T-helper 2 cell treated with Interferon-gamma antibody and Interleukin-4, amounts not matched to agents 5 μg/mL and 100 μg/mL, for 36 hours (primary cell): ENCODE measurements at regions not wholly inside any gene's neighbourhood (a gene's known extent, or its start where the extent isn't known, plus 50 kb on each side); places are given as distances from the start of the nearest gene placed in this dataset.
"Not testable (repeated sequence)": the region's sequence is repeated elsewhere in the genome, so short reads cannot be mapped to it uniquely, and the experiment has no call there.

ENCODE experiments used
- DNase-seq: peaks from one replicate; pipeline ENCODE4 v3.0.0; 2021; ENCODE audit warnings: low spot score
- H3K27ac Mint-ChIP-seq: one replicate; pipeline ENCODE4 v1.8.0; 2021; ENCODE audit warnings: mild to moderate bottlenecking, mixed read lengths
- H3K27me3 Mint-ChIP-seq: one replicate; pipeline ENCODE4 v1.8.0; 2021; ENCODE audit warnings: low read depth, mixed read lengths
- H3K36me3 Mint-ChIP-seq: one replicate; pipeline ENCODE4 v1.8.0; 2021; ENCODE audit warnings: low read depth, mixed read lengths
- H3K4me1 Mint-ChIP-seq: one replicate; pipeline ENCODE4 v1.8.0; 2021; ENCODE audit warnings: low read depth, mixed read lengths
- H3K4me3 Mint-ChIP-seq: one replicate; pipeline ENCODE4 v1.8.0; 2022; ENCODE audit warnings: mild to moderate bottlenecking, moderate library complexity, mixed read lengths
- H3K9me3 Mint-ChIP-seq: one replicate; pipeline ENCODE4 v1.8.0; 2021; ENCODE audit warnings: mixed read lengths

DNA sequence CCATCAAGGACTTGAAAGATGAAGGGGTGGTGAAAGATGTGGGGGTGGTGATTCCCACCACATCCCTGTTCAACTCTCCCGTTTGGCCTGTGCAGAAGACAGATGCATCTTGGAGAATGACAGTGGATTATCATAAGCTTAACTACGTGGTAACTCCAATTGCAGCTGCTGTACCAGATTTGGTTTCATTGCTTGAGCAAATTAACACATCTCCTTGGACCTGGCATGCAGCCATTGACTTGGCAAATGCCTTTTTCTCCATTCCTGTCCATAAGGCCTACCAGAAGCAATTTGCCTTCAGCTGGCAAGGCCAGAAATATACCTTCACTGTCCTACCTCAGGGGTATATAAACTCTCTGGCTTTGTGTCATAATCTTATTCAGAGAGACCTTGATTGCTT, 746.3 kb downstream of the DNAH5 start:
- not testable (repeated sequence) for H3K4me1 Mint-ChIP-seq, DNase-seq, H3K27ac Mint-ChIP-seq, H3K36me3 Mint-ChIP-seq, H3K27me3 Mint-ChIP-seq, H3K4me3 Mint-ChIP-seq
- H3K9me3 Mint-ChIP-seq, result peaks cover 34% of the 10 kb centered on the region

DNA sequence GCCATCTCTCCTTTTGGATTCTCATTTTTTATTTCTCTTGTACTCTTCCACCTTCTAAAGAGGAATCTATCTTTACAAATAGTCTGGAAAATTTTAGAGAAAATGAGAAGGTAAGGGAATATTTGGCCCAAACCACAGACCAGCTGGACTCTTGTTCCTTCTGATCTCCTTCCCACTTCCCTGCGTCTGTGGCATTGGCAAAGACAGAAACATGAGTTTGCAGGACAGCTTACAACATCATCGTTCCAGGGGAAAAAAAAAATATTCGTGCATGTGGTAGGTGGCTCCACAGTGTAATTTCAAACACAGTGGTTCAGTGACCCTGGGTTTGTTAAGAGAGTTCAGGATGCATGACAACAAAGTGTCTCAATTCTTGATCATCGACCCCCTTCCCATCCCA, 755.0 kb downstream of the DNAH5 start:
- Mint-ChIP-seq H3K4me3 (no peak overlapping the region), H3K4me1 (no peaks in the 10 kb centered on the region), H3K27ac (no peak overlapping the region), H3K27me3 (no peaks in the 10 kb centered on the region), H3K9me3 (peaks cover 44% of the 10 kb centered on the region), H3K36me3 (no peaks in the 10 kb centered on the region)
- no peak for DNase-seq

DNA sequence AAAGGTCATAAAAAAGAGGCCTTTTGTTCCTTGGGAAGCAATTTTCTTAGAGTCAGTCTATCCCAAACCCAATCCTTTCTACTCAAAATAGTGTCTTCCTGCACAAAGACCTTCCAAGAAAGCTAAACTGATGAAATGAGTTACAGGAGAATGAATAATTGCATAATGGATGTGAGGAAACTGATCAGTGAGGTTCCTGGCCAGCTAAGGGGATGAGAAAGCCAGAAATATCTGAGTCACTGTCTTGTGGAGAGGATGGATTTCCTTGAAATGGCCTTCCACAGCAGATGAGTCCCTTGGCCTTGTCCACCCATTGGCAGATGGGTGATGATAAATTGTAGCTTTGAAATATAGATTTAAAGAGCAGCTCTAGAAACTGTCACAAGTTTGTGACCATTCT, 756.1 kb downstream of the DNAH5 start:
- Mint-ChIP-seq H3K4me3 (no peak overlapping the region), H3K27me3 (no peaks in the 10 kb centered on the region), H3K27ac (no peak overlapping the region), H3K4me1 (no peaks in the 10 kb centered on the region), H3K9me3 (peaks cover 41% of the 10 kb centered on the region), H3K36me3 (no peaks in the 10 kb centered on the region)
- DNase-seq, result no peak

DNA sequence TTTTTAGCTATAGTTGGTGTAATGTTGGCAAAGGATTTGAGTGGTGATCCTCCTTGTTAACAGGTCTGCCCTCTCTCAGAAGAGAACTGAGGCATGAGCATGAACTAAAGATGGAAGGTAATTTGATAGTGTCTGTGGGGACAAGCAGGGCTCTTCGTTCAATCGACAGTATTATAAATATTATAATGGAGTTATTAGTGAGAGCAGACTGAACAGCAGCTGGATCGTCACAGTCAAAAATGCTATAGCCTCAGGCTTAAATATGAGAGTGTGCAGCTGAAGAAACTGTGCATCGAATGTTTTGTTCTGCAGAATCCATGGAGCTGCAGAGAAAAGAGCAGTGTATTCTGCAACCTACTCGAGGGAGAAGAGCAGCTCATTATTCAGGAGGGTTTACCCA, 757.3 kb downstream of the DNAH5 start:
- H3K4me3 Mint-ChIP-seq, result no peak overlapping the region
- no peaks in the 10 kb centered on the region for H3K27me3 Mint-ChIP-seq
- H3K9me3 Mint-ChIP-seq, result peaks cover 47% of the 10 kb centered on the region
- H3K4me1 Mint-ChIP-seq, result no peaks in the 10 kb centered on the region
- no peaks in the 10 kb centered on the region for H3K36me3 Mint-ChIP-seq
- H3K27ac Mint-ChIP-seq, result no peak overlapping the region
- DNase-seq, result no peak

DNA sequence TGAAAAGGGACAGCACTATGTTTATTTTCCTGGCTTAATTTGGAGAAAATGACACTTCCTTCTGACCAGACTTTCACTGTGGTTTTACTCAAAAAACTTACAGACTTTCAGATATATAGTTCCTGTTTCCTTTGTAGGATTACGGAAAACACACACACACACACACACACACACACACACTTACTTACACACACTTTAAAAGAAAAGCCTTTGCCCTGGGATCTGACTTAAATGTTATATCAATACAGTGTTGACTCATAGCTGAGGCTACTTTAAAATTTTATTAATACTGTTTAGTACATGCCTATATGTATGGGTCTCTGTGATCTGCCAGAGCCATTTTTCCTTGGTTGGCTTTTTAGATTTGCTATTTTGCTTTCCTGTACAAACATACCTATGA, 758.3 kb downstream of the DNAH5 start:
- peaks cover 50% of the 10 kb centered on the region for H3K9me3 Mint-ChIP-seq
- DNase-seq, result no peak
- H3K4me3 Mint-ChIP-seq, result no peak overlapping the region
- H3K27ac Mint-ChIP-seq, result no peak overlapping the region
- H3K36me3 Mint-ChIP-seq, result no peaks in the 10 kb centered on the region
- H3K4me1 Mint-ChIP-seq, result no peaks in the 10 kb centered on the region
- no peaks in the 10 kb centered on the region for H3K27me3 Mint-ChIP-seq

DNA sequence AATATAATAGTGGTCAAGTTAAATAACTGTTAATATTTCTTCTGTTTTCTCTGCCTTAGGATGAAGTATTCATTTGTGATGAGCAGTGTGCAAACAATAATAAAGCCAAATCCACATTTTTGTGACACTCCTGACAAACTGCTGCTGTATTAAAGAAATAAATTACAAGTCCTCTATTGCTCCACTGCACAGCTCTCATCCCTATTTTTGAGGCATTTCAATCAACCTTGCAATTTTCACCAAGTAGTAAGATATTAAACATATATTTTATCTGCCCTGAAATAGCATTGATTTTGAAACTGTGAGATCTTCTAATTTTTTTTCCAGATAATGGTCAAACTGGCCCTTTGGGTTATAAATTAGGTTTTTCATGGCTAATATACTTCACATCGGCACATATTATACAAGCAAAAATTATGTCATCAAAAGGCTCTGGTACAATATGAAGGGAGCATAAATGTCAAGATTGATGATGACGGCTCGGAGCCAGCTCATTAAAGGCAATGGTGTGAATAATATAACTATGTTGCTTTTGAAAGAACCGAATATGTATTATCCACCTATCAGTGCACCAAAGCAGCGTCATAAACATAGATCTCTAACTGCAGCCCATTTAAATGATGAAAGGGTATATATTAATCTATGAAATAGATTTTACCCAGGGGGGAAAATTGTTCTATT, 764.9 kb downstream of the DNAH5 start:
- Mint-ChIP-seq H3K27ac (no peak overlapping the region), H3K27me3 (no peaks in the 10 kb centered on the region), H3K9me3 (peaks cover 53% of the 10 kb centered on the region)

DNA sequence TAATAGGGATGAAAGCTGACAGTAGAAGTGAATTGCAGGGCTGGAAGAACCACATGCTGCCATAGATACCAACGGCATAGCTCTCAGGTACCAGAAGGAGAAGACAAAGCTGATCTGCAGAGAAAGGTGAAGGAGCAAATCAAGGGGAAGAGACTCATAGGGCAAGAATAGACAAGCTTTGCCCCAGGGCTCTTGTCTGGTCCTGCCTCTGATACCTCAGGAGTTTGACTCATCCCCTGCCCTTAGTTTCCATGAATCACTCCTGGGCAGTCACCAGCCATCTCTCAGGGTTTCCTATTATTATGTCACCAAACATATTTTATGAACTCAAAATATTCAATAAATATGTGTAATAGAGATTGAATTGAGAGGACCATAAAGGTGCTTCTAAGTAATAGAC, 800.9 kb downstream of the DNAH5 start:
- H3K27ac Mint-ChIP-seq, result no peak overlapping the region
- no peak for DNase-seq

More for the DNA sequence above, 764.9 kb downstream of the DNAH5 start:
- no peak for DNase-seq
- Mint-ChIP-seq H3K4me1 (no peaks in the 10 kb centered on the region), H3K4me3 (no peak overlapping the region), H3K36me3 (no peaks in the 10 kb centered on the region)

DNA sequence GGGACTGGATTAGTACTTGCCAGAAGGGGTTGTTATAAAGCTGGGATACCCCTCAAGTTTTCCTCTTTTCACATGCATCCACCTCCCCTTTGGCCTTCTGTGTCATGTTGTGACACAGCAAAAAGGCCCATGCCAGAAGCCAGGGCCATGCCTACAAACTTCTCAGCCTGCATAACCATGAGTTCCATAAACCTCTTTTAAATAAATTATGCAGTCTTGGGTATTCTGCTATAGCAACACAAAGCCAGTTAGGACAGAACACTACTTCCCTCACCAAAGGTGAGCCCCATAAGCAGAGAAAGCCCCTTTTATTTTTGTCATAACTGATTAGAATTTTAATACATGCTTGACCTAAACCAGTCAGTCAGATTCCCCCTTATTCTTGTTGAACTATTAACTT, 801.3 kb downstream of the DNAH5 start:
- H3K4me1 Mint-ChIP-seq, result no peaks in the 10 kb centered on the region

More for the DNA sequence above, 800.9 kb downstream of the DNAH5 start:
- Mint-ChIP-seq H3K27me3 (no peaks in the 10 kb centered on the region), H3K4me1 (no peaks in the 10 kb centered on the region), H3K4me3 (no peak overlapping the region), H3K36me3 (no peaks in the 10 kb centered on the region), H3K9me3 (peaks cover 44% of the 10 kb centered on the region)

DNA sequence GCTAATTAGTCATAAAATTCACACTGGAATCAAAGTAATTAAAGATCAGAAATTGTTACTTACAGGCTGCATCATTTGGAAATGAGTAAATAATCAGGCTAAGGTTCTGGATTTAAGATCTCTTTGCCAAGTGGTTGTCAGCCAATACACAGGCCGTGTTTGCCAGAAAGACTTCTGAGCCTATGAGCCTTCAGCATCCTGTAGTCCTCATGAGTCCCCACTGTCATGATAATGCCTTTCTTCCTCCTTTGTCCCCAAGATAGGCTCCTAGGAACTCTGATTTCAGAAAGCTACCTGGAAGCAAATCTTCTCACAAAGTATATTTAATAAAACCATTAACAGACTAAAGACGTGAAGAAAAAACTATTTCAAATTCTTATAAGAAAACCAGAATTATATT, 810.5 kb downstream of the DNAH5 start:
- H3K4me3 Mint-ChIP-seq, result no peak overlapping the region
- DNase-seq, result no peak
- H3K27ac Mint-ChIP-seq, result no peak overlapping the region
- H3K9me3 Mint-ChIP-seq, result peaks cover 48% of the 10 kb centered on the region
- no peaks in the 10 kb centered on the region for H3K4me1 Mint-ChIP-seq
- H3K27me3 Mint-ChIP-seq, result no peaks in the 10 kb centered on the region
- H3K36me3 Mint-ChIP-seq, result no peaks in the 10 kb centered on the region

More for the DNA sequence above, 801.3 kb downstream of the DNAH5 start:
- no peak for DNase-seq
- H3K9me3 Mint-ChIP-seq, result peaks cover 45% of the 10 kb centered on the region
- H3K4me3 Mint-ChIP-seq, result no peak overlapping the region
- H3K27me3 Mint-ChIP-seq, result no peaks in the 10 kb centered on the region
- no peak overlapping the region for H3K27ac Mint-ChIP-seq
- H3K36me3 Mint-ChIP-seq, result no peaks in the 10 kb centered on the region

DNA sequence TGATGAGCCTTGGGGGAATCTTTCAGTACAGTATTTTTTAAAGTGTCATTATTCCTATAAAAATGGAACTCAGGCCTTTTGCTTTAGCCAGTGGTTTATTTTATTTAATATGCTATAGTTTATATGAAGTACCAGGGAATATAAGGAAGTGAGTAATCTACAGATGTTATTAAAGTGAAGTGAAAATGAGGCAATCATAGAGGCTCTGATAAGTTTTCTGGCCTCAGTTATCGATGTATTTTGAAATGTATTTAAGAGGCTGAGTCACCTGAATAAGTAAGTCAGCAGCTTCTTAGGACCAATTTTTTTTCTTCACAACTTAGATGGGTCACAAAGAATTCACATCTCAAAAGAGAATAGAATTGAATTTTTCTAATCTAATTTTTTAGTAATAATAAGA, 829.0 kb downstream of the DNAH5 start:
- Mint-ChIP-seq H3K27me3 (no peaks in the 10 kb centered on the region), H3K4me3 (no peak overlapping the region), H3K36me3 (no peaks in the 10 kb centered on the region), H3K9me3 (peaks cover 55% of the 10 kb centered on the region), H3K27ac (no peak overlapping the region), H3K4me1 (no peaks in the 10 kb centered on the region)
- DNase-seq, result no peak

DNA sequence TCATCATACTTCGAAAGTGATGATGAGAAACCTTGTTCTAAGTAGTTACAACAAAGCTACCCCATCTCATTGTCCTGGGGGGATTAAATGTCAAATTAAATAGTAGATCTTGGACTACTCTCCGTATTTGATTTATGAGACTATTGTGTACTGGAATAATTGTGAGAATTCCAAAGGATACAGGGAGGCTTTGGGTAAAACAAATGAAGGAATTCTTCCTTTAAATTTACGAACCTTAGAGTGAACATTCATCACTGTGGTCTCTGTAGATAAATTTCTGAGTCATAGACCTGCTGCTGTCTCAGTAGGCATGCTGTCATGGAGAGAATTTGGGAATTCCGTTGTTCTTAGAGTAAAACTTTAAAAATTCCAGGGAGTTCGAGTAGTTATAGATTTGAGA, 836.2 kb downstream of the DNAH5 start:
- H3K9me3 Mint-ChIP-seq, result peaks cover 48% of the 10 kb centered on the region
- no peaks in the 10 kb centered on the region for H3K27me3 Mint-ChIP-seq
- H3K27ac Mint-ChIP-seq, result no peak overlapping the region
- H3K36me3 Mint-ChIP-seq, result no peaks in the 10 kb centered on the region
- no peak overlapping the region for H3K4me3 Mint-ChIP-seq
- DNase-seq, result no peak
- no peaks in the 10 kb centered on the region for H3K4me1 Mint-ChIP-seq

DNA sequence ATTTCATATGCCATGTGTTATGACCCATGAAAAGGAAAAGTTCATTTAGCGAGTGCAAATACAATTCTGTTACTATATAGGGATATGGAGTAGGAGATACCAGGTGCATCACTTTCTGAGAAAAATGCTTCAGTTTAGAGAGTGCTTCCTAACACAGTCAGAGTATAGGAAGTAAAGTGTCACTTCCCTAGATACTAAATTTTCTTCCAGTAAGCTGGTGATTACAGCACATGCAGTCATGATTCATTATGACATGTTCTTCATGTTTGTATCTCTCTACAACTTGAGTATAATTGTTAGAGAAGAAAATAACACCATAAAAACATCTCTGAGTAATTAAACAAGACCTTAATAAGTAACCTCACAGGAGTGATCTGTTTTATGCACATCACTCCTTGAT, 837.0 kb downstream of the DNAH5 start:
- no peaks in the 10 kb centered on the region for H3K4me1 Mint-ChIP-seq
- no peaks in the 10 kb centered on the region for H3K36me3 Mint-ChIP-seq
- H3K4me3 Mint-ChIP-seq, result no peak overlapping the region
- no peak for DNase-seq
- peaks cover 43% of the 10 kb centered on the region for H3K9me3 Mint-ChIP-seq
- no peaks in the 10 kb centered on the region for H3K27me3 Mint-ChIP-seq
- no peak overlapping the region for H3K27ac Mint-ChIP-seq

DNA sequence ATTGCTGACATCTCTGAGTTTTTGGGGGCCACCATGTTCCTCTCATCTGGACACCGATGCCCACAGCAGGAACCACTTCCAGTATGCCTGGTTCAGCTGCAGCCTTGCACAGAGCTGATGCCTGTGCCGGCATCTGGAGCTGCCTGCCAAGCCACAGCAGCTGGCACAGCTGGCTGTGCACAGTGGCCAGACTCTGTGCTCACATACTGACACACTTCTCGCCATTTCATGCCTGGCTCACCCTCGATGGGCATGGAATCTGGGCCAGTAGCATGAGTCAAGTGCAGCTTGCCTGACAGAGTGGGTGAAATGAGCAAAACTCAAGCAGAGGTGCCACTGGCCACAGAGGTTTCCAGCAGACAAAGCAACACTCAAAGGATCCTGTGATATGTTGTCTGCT, 863.4 kb downstream of the DNAH5 start:
- Mint-ChIP-seq H3K27me3 (no peaks in the 10 kb centered on the region), H3K36me3 (no peaks in the 10 kb centered on the region), H3K27ac (no peak overlapping the region), H3K4me1 (no peaks in the 10 kb centered on the region), H3K9me3 (peaks cover 46% of the 10 kb centered on the region), H3K4me3 (no peak overlapping the region)
- no peak for DNase-seq

DNA sequence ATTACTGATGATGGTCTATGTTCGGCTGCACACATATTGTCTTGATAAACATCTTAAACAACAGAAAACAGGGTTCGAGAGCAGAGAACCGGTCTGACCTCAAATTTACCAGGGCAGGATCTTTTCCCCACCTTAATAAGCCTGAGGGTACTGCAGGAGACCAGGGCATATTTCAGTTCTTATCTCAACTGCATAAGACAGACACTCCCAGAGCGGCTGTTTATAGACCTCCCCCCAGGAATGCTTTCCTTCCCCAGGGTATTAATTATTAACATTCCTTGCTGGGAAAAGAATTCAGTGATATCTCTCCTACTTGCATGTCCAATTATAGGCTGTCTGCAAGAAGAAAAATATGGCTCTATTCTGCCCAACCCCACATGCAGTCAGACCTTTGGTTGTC, 871.6 kb downstream of the DNAH5 start:
- not testable (repeated sequence) for H3K36me3 Mint-ChIP-seq, H3K4me1 Mint-ChIP-seq, DNase-seq, H3K4me3 Mint-ChIP-seq, H3K27ac Mint-ChIP-seq, H3K27me3 Mint-ChIP-seq
- H3K9me3 Mint-ChIP-seq, result peaks cover 50% of the 10 kb centered on the region

DNA sequence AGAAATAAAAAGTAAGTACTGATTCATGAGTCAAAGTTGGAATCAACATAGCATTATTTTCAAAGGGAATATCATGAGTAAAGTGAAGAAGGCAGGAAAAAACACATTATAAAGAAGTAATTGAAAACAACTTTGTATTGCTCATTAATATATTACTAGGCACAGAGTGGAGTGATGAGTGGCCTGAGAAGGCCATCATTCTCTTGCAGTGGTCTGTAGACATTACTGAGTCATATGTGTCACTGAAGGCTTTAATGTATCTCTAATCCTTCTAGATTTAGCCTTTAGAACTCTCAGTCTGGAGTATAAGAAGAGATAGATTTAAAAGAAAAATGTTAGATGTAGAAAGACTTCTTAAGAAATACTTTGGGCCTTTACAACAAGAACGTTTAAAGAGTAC, 881.4 kb downstream of the DNAH5 start:
- Mint-ChIP-seq H3K4me1 (no peaks in the 10 kb centered on the region), H3K4me3 (no peak overlapping the region), H3K36me3 (no peaks in the 10 kb centered on the region), H3K9me3 (peaks cover 55% of the 10 kb centered on the region), H3K27ac (no peak overlapping the region), H3K27me3 (no peaks in the 10 kb centered on the region)
- no peak for DNase-seq
